ENCODE measurements at regions not wholly inside any gene's neighbourhood (a gene's known extent, or its start where the extent isn't known, plus 50 kb on each side); places are given as distances from the start of the nearest gene placed in this dataset.

DNA sequence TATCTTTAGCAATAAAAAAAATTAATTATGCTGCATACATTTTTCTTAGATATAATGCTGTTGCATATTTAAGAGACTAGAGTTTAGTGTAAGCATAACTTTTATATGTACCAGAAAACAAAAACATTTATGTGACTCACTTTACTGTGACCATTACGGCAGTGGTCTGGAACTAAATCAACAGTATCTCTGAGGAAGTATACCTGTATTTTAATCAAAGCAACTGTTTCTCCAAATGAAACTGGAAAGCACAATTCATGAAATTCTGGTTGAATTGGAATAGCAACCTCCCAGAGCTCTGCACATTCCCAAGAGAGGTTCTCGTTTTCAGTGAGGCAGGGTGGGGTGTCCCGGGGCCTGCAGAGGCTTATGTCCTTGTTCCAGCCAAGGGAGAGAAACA lies 112.2 kb upstream of the TACR1 start:
- Histone ChIP-seq H3K79me2 (ENCODE audit: low read length) (no peaks in the 10 kb centered on the region), H2AFZ (ENCODE audit: low read depth, low read length) (no peak overlapping the region), H3K9ac (ENCODE audit: low read length) (no peak overlapping the region), H3K9me3 (ENCODE audit: insufficient read depth, low read length) (no peaks in the 10 kb centered on the region), H4K20me1 (ENCODE audit: insufficient read depth, low read length) (no peaks in the 10 kb centered on the region), H3K4me3 (ENCODE audit: low read length) (no peak overlapping the region), H3K27me3 (ENCODE audit: low read depth, low read length) (no peaks in the 10 kb centered on the region), H3K27ac (ENCODE audit: low read length) (no peak overlapping the region), H3K4me1 (ENCODE audit: low read length) (peaks cover 21% of the 10 kb centered on the region), H3K4me2 (ENCODE audit: low read length) (peak overlapping the region; percentile 69), H3K36me3 (replicated peaks; ENCODE audit: low read depth, low read length) (no peaks in the 10 kb centered on the region)
- TF ChIP-seq, protein P1, sequence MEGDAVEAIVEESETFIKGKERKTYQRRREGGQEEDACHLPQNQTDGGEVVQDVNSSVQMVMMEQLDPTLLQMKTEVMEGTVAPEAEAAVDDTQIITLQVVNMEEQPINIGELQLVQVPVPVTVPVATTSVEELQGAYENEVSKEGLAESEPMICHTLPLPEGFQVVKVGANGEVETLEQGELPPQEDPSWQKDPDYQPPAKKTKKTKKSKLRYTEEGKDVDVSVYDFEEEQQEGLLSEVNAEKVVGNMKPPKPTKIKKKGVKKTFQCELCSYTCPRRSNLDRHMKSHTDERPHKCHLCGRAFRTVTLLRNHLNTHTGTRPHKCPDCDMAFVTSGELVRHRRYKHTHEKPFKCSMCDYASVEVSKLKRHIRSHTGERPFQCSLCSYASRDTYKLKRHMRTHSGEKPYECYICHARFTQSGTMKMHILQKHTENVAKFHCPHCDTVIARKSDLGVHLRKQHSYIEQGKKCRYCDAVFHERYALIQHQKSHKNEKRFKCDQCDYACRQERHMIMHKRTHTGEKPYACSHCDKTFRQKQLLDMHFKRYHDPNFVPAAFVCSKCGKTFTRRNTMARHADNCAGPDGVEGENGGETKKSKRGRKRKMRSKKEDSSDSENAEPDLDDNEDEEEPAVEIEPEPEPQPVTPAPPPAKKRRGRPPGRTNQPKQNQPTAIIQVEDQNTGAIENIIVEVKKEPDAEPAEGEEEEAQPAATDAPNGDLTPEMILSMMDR (IDR thresholded peaks at IDR 0.05; ENCODE audit: low read depth, low read length): no peak
- no peak for TF ChIP-seq EZH2phosphoT487 (IDR thresholded peaks at IDR 0.05; ENCODE audit: low read depth)

DNA sequence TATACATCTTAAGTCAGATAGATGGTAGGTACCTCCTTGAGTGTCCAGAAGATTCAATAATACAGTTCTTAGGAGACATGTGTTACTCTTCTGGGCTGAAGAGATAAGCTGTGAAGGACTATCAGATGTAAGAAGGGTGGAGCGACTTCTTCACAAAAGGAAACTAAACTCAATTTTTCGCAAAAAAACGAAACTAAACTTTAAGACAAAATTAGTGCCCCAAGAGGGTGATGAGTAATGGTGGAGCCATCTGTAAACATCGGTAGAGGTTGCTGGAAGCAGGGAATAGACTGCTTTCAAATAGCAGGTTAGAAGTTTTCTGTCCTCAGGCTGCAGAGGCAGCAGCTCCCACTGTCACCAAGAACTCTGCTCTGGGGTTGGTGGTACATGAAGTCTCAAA lies 111.6 kb upstream of the TACR1 start:
- peaks cover 21% of the 10 kb centered on the region for H3K4me1 ChIP-seq (ENCODE audit: low read length)
- H3K9me3 ChIP-seq (ENCODE audit: insufficient read depth, low read length): no peaks in the 10 kb centered on the region
- no peak overlapping the region for H3K27ac ChIP-seq (ENCODE audit: low read length)
- H3K9ac ChIP-seq (ENCODE audit: low read length): no peak overlapping the region
- peak overlapping the region; percentile 50 for H3K4me3 ChIP-seq (ENCODE audit: low read length)
- 0 out of 2 replicates have a peak overlapping the region, but pooled peaks have one; percentile 29 for H2AFZ ChIP-seq (ENCODE audit: low read depth, low read length)
- no peaks in the 10 kb centered on the region for H3K27me3 ChIP-seq (ENCODE audit: low read depth, low read length)
- H3K4me2 ChIP-seq (ENCODE audit: low read length): peak overlapping the region; percentile 69
- no peaks in the 10 kb centered on the region for H3K36me3 ChIP-seq (replicated peaks; ENCODE audit: low read depth, low read length)
- TF ChIP-seq, protein P1 (IDR thresholded peaks at IDR 0.05; ENCODE audit: low read depth, low read length): no peak
- TF ChIP-seq EZH2phosphoT487 (IDR thresholded peaks at IDR 0.05; ENCODE audit: low read depth): no peak
- H3K79me2 ChIP-seq (ENCODE audit: low read length): no peaks in the 10 kb centered on the region
- H4K20me1 ChIP-seq (ENCODE audit: insufficient read depth, low read length): no peaks in the 10 kb centered on the region

GRCh38 chr2:75309596-75310463 lies 110.5 kb upstream of the TACR1 start:
- Histone ChIP-seq H3K9ac (ENCODE audit: low read length) (no peak overlapping the region), H3K4me1 (ENCODE audit: low read length) (peaks cover 21% of the 10 kb centered on the region), H3K4me2 (ENCODE audit: low read length) (no peak overlapping the region), H2AFZ (ENCODE audit: low read depth, low read length) (no peak overlapping the region), H3K27me3 (ENCODE audit: low read depth, low read length) (no peaks in the 10 kb centered on the region), H3K4me3 (ENCODE audit: low read length) (no peak overlapping the region), H4K20me1 (ENCODE audit: insufficient read depth, low read length) (no peaks in the 10 kb centered on the region), H3K79me2 (ENCODE audit: low read length) (no peaks in the 10 kb centered on the region), H3K9me3 (ENCODE audit: insufficient read depth, low read length) (no peaks in the 10 kb centered on the region), H3K27ac (ENCODE audit: low read length) (no peak overlapping the region), H3K36me3 (replicated peaks; ENCODE audit: low read depth, low read length) (no peaks in the 10 kb centered on the region)
- TF ChIP-seq, protein P1 (IDR thresholded peaks at IDR 0.05; ENCODE audit: low read depth, low read length): no peak
- no peak for TF ChIP-seq EZH2phosphoT487 (IDR thresholded peaks at IDR 0.05; ENCODE audit: low read depth)

GRCh38 chr2:75303227-75303626 lies 103.9 kb upstream of the TACR1 start:
- H3K9me3 ChIP-seq (ENCODE audit: insufficient read depth, low read length): no peaks in the 10 kb centered on the region; the same call in 1 of the 2 replicates
- H3K4me2 ChIP-seq (ENCODE audit: low read length): no peak overlapping the region
- H3K4me1 ChIP-seq (ENCODE audit: low read length): no peaks in the 10 kb centered on the region
- no peak overlapping the region for H3K27ac ChIP-seq (ENCODE audit: low read length)
- no peak overlapping the region for H3K4me3 ChIP-seq (ENCODE audit: low read length)
- no peaks in the 10 kb centered on the region for H3K79me2 ChIP-seq (ENCODE audit: low read length)
- H4K20me1 ChIP-seq (ENCODE audit: insufficient read depth, low read length): no peaks in the 10 kb centered on the region
- TF ChIP-seq EZH2phosphoT487 (IDR thresholded peaks at IDR 0.05; ENCODE audit: low read depth): no peak
- TF ChIP-seq, protein P1 (IDR thresholded peaks at IDR 0.05; ENCODE audit: low read depth, low read length): no peak
- no peak overlapping the region for H2AFZ ChIP-seq (ENCODE audit: low read depth, low read length)
- no peak overlapping the region for H3K9ac ChIP-seq (ENCODE audit: low read length)
- no peaks in the 10 kb centered on the region for H3K36me3 ChIP-seq (replicated peaks; ENCODE audit: low read depth, low read length)
- H3K27me3 ChIP-seq (ENCODE audit: low read depth, low read length): no peaks in the 10 kb centered on the region

Measured in OCI-LY3 (cell line).